GM19438 (cell line): ENCODE measurements at regions not wholly inside any gene's neighbourhood (a gene's known extent, or its start where the extent isn't known, plus 50 kb on each side); places are given as distances from the start of the nearest gene placed in this dataset.

ENCODE experiments used
- ATAC-seq: cut with Tn5 transposase; IDR thresholded peaks from one replicate; pipeline ENCODE4 v1.9.1; 2021; ENCODE audit warnings: low read depth; ENCODE audit not compliant: unreplicated experiment

GRCh38 chr5:106202035-106202434 is 1468.7 kb downstream of the EFNA5 start:
- no peak for ATAC-seq

DNA sequence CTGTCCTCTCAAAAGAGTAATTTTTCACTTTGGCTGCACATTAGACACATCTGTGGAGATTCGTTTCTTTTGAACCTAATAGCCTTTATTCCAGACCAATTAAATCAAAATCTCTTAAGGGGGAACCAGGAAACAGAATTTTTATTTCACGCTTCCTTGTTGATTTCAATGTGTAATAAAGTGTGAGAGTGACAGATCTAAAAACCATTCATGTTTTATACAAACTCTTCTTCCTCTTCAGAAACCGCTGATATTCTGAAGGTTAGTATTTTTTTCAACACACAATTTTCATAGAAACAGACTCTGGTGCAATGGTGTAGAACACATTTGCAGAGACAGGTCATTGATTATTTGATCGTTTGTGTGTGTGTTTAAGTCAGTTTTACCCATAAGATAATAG is 1469.8 kb downstream of the EFNA5 start:
- no peak for ATAC-seq

GRCh38 chr5:106195679-106196474 is 1474.9 kb downstream of the EFNA5 start:
- ATAC-seq = no peak

DNA sequence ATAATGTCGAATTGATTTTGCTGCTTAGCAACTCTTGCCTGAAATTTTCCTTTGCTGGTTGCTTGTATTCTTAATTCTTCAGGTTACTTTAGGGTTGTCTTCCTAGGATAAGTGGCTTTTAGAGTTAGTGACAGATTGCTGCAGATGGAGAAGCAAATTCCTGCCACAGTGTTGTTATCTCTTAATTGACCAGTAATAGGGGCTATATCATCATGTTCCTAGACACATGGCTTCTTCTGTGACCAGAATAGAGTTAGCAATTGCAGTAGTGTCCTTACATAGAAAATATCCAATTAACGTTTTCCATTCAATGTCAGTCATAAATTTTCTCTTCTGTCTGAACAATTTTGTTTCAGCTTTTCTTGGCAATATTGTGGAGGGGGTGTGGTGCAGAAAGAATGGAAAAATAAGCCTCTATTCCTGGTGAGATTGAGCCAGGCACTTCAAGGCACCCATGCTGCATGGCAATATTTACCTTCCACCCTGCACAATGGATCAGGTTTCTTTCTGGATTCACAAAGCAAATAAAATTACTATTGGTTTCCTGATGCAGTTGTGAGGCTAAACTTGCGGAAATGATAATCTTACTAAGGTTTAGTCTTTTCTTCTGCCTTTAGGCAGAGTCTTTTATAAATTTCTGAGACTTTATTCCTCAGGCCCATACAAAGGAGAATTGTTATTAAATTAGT is 1481.5 kb downstream of the EFNA5 start:
- no peak for ATAC-seq

GRCh38 chr5:106185661-106186081 is 1485.1 kb downstream of the EFNA5 start:
- ATAC-seq = no peak

DNA sequence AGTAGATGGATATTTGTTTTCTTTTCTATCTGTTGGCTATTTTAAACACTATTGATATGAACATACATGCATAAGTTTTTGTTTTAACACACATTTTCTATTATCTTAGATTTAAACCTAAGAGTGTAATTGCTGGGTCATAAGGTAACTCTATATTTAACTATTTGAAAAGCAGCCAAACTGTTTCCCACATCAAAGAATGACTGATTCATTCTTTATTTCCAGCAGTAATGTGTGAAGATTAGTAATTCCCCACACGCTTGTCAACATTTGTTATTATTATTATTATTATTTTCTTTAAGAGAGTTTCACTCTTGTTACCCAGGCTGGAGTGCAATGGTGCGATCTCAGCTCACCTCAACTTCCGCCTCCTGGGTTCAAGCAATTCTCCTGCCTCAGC is 1495.8 kb downstream of the EFNA5 start:
- no peak for ATAC-seq

DNA sequence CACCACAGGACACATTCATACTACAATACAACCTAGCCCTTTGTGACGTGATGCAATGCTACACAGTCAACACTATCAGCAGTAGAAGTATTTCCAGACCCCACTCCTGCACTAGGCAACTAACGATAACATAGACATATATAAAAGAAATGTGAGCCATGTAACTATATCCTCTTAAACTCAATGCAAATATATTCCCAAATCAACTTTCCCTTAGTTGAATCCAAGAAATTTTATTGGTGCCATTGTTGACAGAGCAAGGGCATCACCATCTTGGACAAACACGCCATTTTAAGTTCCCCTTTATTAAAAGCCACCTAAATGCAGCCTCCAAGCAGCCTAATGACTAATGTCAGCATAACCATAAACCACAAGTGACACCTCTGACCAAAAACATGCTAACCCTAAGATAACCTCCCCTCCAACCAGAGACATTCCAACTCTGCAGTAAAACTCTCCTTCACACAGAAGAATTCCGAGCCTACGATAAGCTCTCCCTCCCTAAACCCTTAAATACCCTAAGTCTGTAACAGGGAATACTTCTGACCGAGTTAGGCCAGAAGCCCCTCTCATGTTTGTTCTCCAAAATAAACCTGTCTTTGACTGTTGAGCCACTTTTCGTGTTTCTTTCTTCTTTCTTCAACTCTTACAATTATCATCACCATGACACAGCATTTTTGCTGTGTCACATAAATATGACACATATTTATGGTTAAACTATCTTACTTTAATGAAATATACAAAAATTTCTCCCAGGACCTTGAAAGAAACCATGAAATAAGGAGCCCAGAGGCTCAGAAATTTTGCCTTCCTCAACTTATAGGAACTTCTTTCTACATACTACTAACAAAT is 1497.8 kb downstream of the EFNA5 start:
- no peak for ATAC-seq

DNA sequence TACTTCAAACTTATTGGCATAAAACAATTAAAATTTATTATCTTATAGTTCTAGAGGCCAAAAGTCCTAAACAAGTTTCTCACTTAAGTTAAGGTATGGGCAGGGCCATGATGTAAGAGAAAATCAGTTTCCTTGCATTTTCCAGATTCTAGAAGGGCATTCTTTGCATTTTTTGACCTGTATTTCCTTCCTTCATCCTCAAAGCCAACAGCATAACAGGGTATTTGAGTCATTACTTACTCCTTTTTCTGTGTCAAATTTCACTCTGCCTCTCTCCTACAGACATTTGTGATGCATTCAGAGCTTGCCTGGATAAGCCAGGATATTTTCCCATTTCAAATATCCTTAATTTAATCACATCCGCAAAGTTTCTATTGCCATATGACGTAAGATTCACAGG is 1499.0 kb downstream of the EFNA5 start:
- ATAC-seq = no peak

DNA sequence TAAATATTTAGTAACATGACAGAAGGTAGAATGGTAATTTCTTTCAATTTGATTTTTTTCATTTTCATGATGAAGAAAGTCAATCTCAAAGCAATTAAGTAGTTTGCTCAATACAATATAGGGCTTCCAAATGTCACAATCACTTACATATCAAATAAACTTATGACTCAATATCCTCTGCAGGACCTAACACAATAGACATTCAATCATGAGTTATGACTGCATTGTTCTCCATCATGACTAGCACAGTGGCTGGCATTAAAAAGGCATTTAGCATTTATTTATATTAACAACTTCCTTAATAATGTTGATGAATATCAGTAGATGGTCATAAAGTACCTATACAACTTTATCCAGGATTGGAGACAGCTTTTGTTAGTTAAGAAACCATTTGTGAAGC is 1499.6 kb downstream of the EFNA5 start:
- no peak for ATAC-seq

GRCh38 chr5:106167766-106168165 is 1503.0 kb downstream of the EFNA5 start:
- no peak for ATAC-seq

- no peak for ATAC-seq
Observed at GRCh38 chr5:106163233-106163632, 1507.5 kb downstream of the EFNA5 start.

DNA sequence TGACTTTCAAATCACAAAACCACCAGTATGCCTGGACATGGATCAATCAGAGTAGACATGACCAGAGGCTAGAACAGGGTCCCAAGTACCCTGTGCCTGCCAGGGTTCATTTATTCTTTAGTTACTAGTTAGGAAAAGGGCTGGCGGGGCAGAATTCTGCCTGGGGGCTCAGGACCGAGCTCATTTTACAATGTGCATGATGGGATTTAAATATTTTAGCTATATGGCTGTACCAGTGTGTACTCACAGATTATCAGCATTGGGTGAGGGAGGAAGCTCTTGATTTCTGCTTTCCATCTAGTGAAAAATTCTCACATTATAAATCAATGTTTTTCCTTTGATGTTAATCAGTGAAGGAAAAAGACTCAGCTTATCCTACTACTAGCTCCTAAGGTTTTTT is 1511.1 kb downstream of the EFNA5 start:
- no peak for ATAC-seq

GRCh38 chr5:106154280-106154716 is 1516.4 kb downstream of the EFNA5 start:
- no peak for ATAC-seq

GRCh38 chr5:106152569-106152968 is 1518.2 kb downstream of the EFNA5 start:
- ATAC-seq = no peak

DNA sequence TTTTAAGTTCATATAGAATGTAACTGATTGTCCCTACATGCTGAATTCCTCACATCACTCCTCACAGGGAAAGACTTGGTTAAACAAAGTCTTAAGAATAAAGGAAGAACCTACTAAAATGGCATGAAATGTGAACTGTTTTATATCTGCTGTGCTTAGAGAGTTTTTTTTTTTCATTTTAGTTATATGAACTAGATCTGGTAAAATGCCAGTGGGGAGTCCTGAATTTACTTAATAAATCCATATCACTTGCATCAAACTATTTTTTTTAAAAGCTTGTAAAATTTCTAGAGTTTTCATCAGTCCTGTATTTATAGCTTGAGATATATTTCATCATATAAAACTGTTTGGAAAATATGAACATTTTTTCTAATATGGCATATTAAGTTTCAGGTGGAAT is 1528.6 kb downstream of the EFNA5 start:
- no peak for ATAC-seq

DNA sequence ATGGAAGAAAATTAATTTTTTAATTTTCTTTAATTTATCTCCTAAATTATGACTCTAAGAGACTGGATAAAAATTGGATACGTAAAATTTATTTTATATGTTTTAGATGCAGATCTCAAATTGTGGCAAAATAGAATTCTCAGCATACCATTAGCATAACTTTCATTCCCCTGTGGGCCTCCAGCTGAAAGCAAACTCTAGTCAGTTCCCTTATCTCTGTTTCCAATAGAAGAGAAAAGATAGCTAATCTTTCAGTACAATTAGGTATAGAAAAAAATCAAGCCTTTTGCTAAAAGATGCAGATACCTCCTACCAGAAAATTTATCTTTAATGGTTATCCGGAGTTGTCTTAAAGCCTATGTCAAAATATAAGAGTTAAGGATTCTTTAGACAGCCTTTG is 1530.6 kb downstream of the EFNA5 start:
- no peak for ATAC-seq

DNA sequence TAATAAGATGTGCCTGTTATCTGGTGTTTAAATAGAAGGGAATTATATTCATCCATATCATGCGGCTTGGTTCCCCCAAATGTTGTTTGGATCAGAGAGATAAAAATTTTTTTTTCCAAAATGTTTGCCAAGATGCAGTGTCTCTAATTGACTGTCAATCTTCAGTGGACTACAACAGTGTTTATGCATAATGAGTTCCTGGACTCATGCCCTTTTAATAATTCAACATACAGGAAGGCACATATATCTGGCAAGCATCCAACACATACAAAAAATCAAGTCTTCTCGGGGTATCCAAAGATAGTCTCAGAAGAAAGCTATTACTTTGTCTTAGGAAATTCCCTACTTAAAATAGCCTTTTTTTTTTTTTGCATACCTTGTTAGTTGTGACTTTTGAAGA is 1534.7 kb downstream of the EFNA5 start:
- no peak for ATAC-seq

DNA sequence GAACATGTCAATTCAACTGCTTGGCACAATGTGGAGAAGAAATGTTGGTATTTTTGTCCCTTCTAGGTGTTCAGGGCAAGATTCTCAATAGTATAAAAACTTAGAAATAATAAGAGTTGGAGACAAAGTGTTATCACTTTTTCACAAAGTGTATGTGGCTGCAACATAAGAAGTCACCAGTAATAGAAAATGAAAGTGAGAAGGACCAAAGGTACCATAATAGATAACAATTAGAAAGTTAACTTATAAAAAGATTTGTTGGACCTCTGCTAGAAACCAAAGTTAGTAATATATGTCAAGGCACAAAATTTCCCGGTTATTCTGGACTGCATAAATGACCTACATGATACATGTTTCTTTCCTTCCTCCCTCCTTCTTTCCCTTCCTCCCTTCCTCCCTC is 1535.3 kb downstream of the EFNA5 start:
- no peak for ATAC-seq

GRCh38 chr5:106134549-106134948 is 1536.2 kb downstream of the EFNA5 start:
- ATAC-seq = no peak

GRCh38 chr5:106127985-106128384 is 1542.8 kb downstream of the EFNA5 start:
- no peak for ATAC-seq

DNA sequence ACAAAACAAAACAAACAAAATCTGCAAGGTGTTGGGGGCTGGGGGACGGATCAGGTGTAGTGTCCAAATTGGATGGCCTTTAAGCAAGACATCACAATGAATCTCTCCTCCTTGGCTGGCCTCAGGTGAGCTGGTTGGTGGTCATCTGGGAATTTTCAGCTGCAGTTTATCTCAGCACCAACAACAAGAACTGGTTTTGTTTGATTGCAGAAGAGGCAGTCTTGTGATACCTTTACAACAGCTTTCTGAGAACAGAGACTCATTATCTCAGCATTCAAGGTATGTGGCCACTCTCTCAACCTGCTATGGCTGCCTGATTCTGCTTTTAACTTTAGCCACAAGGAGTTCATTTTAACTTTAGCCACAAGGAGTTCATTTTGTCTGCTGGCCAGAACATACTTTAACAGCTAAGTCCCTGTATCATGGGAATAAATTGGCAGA is 1543.4 kb downstream of the EFNA5 start:
- no peak for ATAC-seq
